ENCODE measurements at regions not wholly inside any gene's neighbourhood (a gene's known extent, or its start where the extent isn't known, plus 50 kb on each side); places are given as distances from the start of the nearest gene placed in this dataset.

DNA sequence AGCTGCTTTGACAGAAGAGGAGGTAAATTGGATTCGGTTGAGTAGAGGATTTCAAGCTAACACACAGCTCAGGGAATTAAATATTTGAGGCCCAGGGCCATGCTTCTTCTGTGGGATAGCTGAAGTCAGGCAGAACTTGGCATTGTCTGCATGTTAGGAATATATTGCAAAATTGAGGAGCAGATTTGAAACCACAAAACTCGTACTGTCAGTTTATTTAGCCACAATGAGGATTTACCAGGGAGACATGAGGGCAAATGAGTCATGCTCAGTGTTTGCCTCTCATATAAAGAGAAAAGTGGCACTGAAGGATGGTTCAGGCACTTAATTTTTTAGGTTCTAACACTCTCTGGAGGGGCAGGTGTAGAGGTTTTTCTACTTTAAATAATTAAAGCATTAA lies 83.0 kb upstream of the PRLR start:
- TF ChIP-seq CTCF (IDR thresholded peaks at IDR 0.05; ENCODE audit: low read depth, low read length), result no peak
- no peak overlapping the region for H3K4me3 ChIP-seq (replicated peaks in 1 of 2; ENCODE audit: low read depth in 2 of 2, low read length in 2 of 2)
- DNase-seq (ENCODE audit: low read depth in 2 of 2), result peak; percentile 18 to 52

GRCh38 chr5:35312267-35312666 lies 82.0 kb upstream of the PRLR start:
- no peak for DNase-seq (ENCODE audit: low read depth in 2 of 2)
- no peak overlapping the region for H3K4me3 ChIP-seq (replicated peaks in 1 of 2; ENCODE audit: low read depth in 2 of 2, low read length in 2 of 2)
- no peak for TF ChIP-seq CTCF (IDR thresholded peaks at IDR 0.05; ENCODE audit: low read depth, low read length)

DNA sequence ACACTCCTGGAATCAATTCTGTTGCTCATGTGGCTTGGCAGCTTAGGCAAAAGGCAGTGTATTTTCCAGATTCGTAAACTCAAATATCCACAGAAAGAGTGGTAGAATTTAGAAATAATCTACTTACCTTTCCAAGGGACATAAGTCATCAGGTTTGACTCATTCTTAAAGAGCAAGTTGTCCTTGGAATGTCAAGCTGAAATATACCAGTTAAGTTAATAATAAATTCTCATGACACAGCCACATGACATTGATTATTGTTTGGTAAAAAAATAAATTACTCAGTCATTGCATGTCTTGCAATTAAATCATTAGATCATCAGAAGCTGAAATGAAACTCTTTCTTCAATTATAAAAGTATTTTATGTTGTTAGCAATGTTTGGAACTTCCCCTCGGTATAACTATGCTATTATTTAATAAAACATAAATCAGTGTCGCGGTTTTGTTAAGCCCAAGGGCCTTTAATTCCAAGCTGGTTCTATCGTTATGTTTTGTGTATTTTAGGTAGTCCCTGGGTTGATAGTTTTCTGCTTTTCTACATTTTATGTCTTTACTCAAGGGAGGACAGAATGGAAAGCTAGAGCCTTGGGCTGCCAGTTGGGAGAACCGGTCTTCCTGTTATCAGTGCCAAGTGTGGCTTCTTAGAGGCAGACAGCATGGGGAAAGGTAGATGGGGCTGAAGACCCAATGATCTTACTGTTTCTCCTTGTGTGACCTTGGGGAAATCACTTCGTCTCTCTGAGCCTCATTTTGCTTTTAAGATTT lies 79.3 kb upstream of the PRLR start:
- no peak for TF ChIP-seq CTCF (IDR thresholded peaks at IDR 0.05; ENCODE audit: low read depth, low read length)
- H3K4me3 ChIP-seq (replicated peaks in 1 of 2; ENCODE audit: low read depth in 2 of 2, low read length in 2 of 2), result no peak overlapping the region
- no peak for DNase-seq (ENCODE audit: low read depth in 2 of 2)

GRCh38 chr5:35308421-35308820 lies 78.1 kb upstream of the PRLR start:
- TF ChIP-seq CTCF (IDR thresholded peaks at IDR 0.05; ENCODE audit: low read depth, low read length), result no peak
- DNase-seq (ENCODE audit: low read depth in 2 of 2), result no peak
- no peak overlapping the region for H3K4me3 ChIP-seq (replicated peaks in 1 of 2; ENCODE audit: low read depth in 2 of 2, low read length in 2 of 2)

- no peak for DNase-seq (ENCODE audit: low read depth in 2 of 2)
- H3K4me3 ChIP-seq (replicated peaks in 1 of 2; ENCODE audit: low read depth in 2 of 2, low read length in 2 of 2), result no peak overlapping the region
- no peak for TF ChIP-seq CTCF (IDR thresholded peaks at IDR 0.05; ENCODE audit: low read depth, low read length)
These were observed 76.6 kb upstream of the PRLR start for GRCh38 chr5:35306716-35307365.

DNA sequence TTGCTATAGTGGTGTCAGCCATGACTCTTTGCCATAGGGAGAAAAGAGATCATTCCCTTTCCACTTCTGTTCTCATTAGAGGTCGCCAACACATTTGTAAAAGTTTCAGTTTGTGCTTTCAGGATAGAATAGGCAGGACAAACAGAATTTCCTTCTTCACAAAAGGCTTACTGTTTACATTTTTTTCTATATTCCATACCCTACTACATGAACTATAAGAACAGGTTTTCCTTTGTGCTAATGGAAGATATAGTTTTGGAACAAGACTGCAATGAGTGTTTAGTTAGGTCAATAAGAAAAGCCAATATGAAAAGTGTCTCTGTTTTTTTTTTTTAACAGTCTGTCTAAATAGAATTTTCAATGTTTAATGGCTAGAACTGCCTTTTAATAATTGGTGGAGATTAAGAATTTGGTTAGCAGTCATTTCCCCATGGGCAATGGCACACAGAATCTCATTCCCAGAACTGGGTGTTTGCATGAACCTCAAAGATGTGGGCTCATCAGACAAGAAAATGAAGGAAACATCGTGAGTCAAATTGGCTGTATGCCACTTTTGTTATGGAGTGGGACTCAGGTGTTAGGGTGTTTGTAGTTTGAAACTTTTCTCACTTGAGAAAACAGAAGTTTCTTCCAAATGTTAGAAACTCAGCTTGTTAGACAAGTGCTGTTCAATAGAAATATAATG lies 75.2 kb upstream of the PRLR start:
- TF ChIP-seq CTCF (IDR thresholded peaks at IDR 0.05; ENCODE audit: low read depth, low read length), result no peak
- no peak overlapping the region for H3K4me3 ChIP-seq (replicated peaks in 1 of 2; ENCODE audit: low read depth in 2 of 2, low read length in 2 of 2)
- no peak for DNase-seq (ENCODE audit: low read depth in 2 of 2)
